ENCODE measurements at regions not wholly inside any gene's neighbourhood (a gene's known extent, or its start where the extent isn't known, plus 50 kb on each side); places are given as distances from the start of the nearest gene placed in this dataset.

DNA sequence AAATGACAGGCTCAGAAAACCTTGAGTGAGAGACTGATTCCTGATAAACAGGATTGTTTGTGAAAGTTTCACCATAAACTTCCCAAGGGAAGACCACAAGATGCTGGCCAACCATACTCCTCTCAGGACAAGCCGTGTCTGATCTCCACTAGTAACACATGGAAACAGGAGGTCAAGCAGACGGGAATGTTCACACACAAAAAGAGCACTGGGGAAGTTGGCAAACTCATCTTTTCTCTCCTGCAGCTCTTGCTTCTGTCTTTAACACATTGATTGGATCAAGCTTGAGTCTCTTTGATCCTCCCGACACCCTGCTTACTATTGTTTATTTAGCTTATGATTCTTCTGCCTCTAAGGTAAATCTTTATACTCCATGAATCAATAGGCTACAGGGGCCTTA is 713.5 kb downstream of the PDCD6IP start:
- TF ChIP-seq, protein P1, sequence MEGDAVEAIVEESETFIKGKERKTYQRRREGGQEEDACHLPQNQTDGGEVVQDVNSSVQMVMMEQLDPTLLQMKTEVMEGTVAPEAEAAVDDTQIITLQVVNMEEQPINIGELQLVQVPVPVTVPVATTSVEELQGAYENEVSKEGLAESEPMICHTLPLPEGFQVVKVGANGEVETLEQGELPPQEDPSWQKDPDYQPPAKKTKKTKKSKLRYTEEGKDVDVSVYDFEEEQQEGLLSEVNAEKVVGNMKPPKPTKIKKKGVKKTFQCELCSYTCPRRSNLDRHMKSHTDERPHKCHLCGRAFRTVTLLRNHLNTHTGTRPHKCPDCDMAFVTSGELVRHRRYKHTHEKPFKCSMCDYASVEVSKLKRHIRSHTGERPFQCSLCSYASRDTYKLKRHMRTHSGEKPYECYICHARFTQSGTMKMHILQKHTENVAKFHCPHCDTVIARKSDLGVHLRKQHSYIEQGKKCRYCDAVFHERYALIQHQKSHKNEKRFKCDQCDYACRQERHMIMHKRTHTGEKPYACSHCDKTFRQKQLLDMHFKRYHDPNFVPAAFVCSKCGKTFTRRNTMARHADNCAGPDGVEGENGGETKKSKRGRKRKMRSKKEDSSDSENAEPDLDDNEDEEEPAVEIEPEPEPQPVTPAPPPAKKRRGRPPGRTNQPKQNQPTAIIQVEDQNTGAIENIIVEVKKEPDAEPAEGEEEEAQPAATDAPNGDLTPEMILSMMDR (IDR thresholded peaks at IDR 0.05) = no peak
- no peak for TF ChIP-seq POLR2A (IDR thresholded peaks at IDR 0.05)

Data from lower leg skin (tissue), 3 donors.